Keratinocyte (primary cell): ENCODE measurements at regions not wholly inside any gene's neighbourhood (a gene's known extent, or its start where the extent isn't known, plus 50 kb on each side); places are given as distances from the start of the nearest gene placed in this dataset.

Source experiments
- DNase-seq: peaks from one replicate; pipeline ENCODE4 v3.0.0-alpha.2; 2011; ENCODE audit warnings: low read depth, missing footprints, low spot score
- FAIRE-seq: peaks from 2 replicates; lab custom pipeline; 2011; peaks lifted over from hg19 to GRCh38; lab: Jason Lieb, UNC
- H2AFZ ChIP-seq: 2 replicates; pipeline ENCODE4 v1.6.0; 2012; ENCODE audit warnings: low read length, control low read depth, inconsistent platforms; ENCODE audit not compliant: control insufficient read depth
- H3K27ac ChIP-seq: 2 replicates; pipeline ENCODE4 v1.5.1; 2011; ENCODE audit warnings: low read length; ENCODE audit not compliant: control insufficient read depth, insufficient read depth
- H3K27me3 ChIP-seq: 3 replicates; pipeline ENCODE4 v1.6.0; 2011; ENCODE audit warnings: low read length; ENCODE audit not compliant: control insufficient read depth, insufficient read depth; ENCODE audit errors: extremely low read depth
- H3K36me3 ChIP-seq, 2 experiments: 2 replicates in 1 of 2; 3 replicates in 1 of 2; pipeline ENCODE4 v1.5.1; 2011; ENCODE audit warnings: low read length in 2 of 2, mild to moderate bottlenecking in 1 of 2; ENCODE audit not compliant: control insufficient read depth in 2 of 2, insufficient read depth in 2 of 2; ENCODE audit errors: extremely low read depth in 1 of 2
- H3K4me1 ChIP-seq: 3 replicates; pipeline ENCODE4 v1.5.1; 2011; ENCODE audit warnings: low read length; ENCODE audit not compliant: control insufficient read depth, insufficient read depth; ENCODE audit errors: extremely low read depth
- H3K4me2 ChIP-seq: 3 replicates; pipeline ENCODE4 v1.6.0; 2011; ENCODE audit warnings: low read depth, low read length; ENCODE audit not compliant: control insufficient read depth, insufficient read depth; ENCODE audit errors: extremely low read depth
- H3K4me3 ChIP-seq, 3 experiments: fragments of 200-600 bp in 1 of 3; sonication (generic) in 1 of 3; 2 replicates in 2 of 3; 3 replicates in 1 of 3; pipeline ENCODE4 v1.5.1; 2011 to 2016; ENCODE audit warnings: low read length in 3 of 3, mild to moderate bottlenecking in 3 of 3, control low read depth in 2 of 3, inconsistent platforms in 1 of 3, low read depth in 1 of 3, mixed read lengths in 1 of 3, mixed run types in 1 of 3, moderate library complexity in 1 of 3; ENCODE audit not compliant: control insufficient read depth in 2 of 3, insufficient read depth in 2 of 3; ENCODE audit errors: extremely low read depth in 1 of 3
- H3K79me2 ChIP-seq: 2 replicates; pipeline ENCODE4 v1.6.0; 2012; ENCODE audit warnings: low read length; ENCODE audit not compliant: control insufficient read depth, insufficient read depth
- H3K9ac ChIP-seq: 3 replicates; pipeline ENCODE4 v1.6.0; 2011; ENCODE audit warnings: low read length; ENCODE audit not compliant: control insufficient read depth, insufficient read depth; ENCODE audit errors: extremely low read depth
- H3K9me1 ChIP-seq: 3 replicates; pipeline ENCODE4 v1.6.0; 2011; ENCODE audit warnings: low read length; ENCODE audit not compliant: control insufficient read depth, insufficient read depth; ENCODE audit errors: extremely low read depth
- H3K9me3 ChIP-seq: 2 replicates; pipeline ENCODE4 v1.5.1; 2012; ENCODE audit warnings: low read depth, low read length; ENCODE audit not compliant: control insufficient read depth
- H4K20me1 ChIP-seq: 3 replicates; pipeline ENCODE4 v1.6.0; 2011; ENCODE audit warnings: low read length; ENCODE audit not compliant: control insufficient read depth, insufficient read depth; ENCODE audit errors: extremely low read depth
- EZH2 ChIP-seq: IDR thresholded peaks from one replicate; pipeline ENCODE4 v1.6.1; 2012; ENCODE audit warnings: inconsistent platforms, mild to moderate bottlenecking, low read length, moderate library complexity
- dilution Hi-C: fragments of 300-500 bp; cut with MboI; formaldehyde crosslinking; loops from one replicate; pipeline ENCODE4 v1.7.0; 2020; ENCODE audit warnings: low sequenced_read_pairs; ENCODE audit not compliant: extremely low pct_ligation_motif_present
- TF ChIP-seq, protein P1 (sequence below), 3 experiments: IDR thresholded peaks in 1 of 3; conservative IDR thresholded peaks in 1 of 3; optimal IDR thresholded peaks in 1 of 3; 2 replicates in 2 of 3; 3 replicates in 1 of 3; pipeline versions ENCODE3 to v1.5.1; 2011; ENCODE audit warnings: low read length in 3 of 3, mild to moderate bottlenecking in 3 of 3, moderate library complexity in 2 of 3, control low read depth in 1 of 3, inconsistent platforms in 1 of 3; ENCODE audit not compliant: insufficient read depth in 2 of 3; ENCODE audit errors: extremely low read depth in 1 of 3

- no peak overlapping the region for H3K27ac ChIP-seq
- H3K4me1 ChIP-seq = no peaks in the 10 kb centered on the region
- no peak for DNase-seq
- no peak overlapping the region for H3K4me3 ChIP-seq
- dilution Hi-C loops = no loop called here
- H4K20me1 ChIP-seq = no peaks in the 10 kb centered on the region
- H3K27me3 ChIP-seq = no peaks in the 10 kb centered on the region
- TF ChIP-seq, protein P1, sequence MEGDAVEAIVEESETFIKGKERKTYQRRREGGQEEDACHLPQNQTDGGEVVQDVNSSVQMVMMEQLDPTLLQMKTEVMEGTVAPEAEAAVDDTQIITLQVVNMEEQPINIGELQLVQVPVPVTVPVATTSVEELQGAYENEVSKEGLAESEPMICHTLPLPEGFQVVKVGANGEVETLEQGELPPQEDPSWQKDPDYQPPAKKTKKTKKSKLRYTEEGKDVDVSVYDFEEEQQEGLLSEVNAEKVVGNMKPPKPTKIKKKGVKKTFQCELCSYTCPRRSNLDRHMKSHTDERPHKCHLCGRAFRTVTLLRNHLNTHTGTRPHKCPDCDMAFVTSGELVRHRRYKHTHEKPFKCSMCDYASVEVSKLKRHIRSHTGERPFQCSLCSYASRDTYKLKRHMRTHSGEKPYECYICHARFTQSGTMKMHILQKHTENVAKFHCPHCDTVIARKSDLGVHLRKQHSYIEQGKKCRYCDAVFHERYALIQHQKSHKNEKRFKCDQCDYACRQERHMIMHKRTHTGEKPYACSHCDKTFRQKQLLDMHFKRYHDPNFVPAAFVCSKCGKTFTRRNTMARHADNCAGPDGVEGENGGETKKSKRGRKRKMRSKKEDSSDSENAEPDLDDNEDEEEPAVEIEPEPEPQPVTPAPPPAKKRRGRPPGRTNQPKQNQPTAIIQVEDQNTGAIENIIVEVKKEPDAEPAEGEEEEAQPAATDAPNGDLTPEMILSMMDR (optimal IDR thresholded peaks at IDR 0.05 in 1 of 3, IDR thresholded peaks at IDR 0.05 in 1 of 3, conservative IDR thresholded peaks at IDR 0.05 in 1 of 3; ENCODE audit: extremely low read depth in 1 of 3, insufficient read depth in 2 of 3, low read length in 3 of 3) = no peak
- TF ChIP-seq EZH2 = no peak
- H3K79me2 ChIP-seq = no peaks in the 10 kb centered on the region
- H2AFZ ChIP-seq = no peak overlapping the region
- H3K9me3 ChIP-seq = no peaks in the 10 kb centered on the region
- no peaks in the 10 kb centered on the region for H3K9me1 ChIP-seq
- no peak overlapping the region for H3K9ac ChIP-seq
- no peak for FAIRE-seq
- H3K36me3 ChIP-seq = no peaks in the 10 kb centered on the region
- H3K4me2 ChIP-seq = no peak overlapping the region
These were observed 332.4 kb upstream of the MAGEB18 start for GRCh38 chrX:25805744-25806143.

- Histone ChIP-seq H3K36me3 (no peaks in the 10 kb centered on the region), H3K4me1 (no peaks in the 10 kb centered on the region), H3K27me3 (no peaks in the 10 kb centered on the region), H3K79me2 (no peaks in the 10 kb centered on the region), H3K9me3 (no peaks in the 10 kb centered on the region), H2AFZ (no peak overlapping the region), H3K9me1 (no peaks in the 10 kb centered on the region), H3K4me2 (no peak overlapping the region), H3K4me3 (no peak overlapping the region), H3K9ac (no peak overlapping the region), H4K20me1 (no peaks in the 10 kb centered on the region), H3K27ac (no peak overlapping the region)
- dilution Hi-C loops = no loop called here
- FAIRE-seq (no peak), DNase-seq (no peak)
- TF ChIP-seq EZH2 = no peak
- TF ChIP-seq, protein P1 (optimal IDR thresholded peaks at IDR 0.05 in 1 of 3, IDR thresholded peaks at IDR 0.05 in 1 of 3, conservative IDR thresholded peaks at IDR 0.05 in 1 of 3; ENCODE audit: extremely low read depth in 1 of 3, insufficient read depth in 2 of 3, low read length in 3 of 3) = no peak
These were observed 331.1 kb upstream of the MAGEB18 start for GRCh38 chrX:25807022-25807421.
